ENCODE measurements at regions not wholly inside any gene's neighbourhood (a gene's known extent, or its start where the extent isn't known, plus 50 kb on each side); places are given as distances from the start of the nearest gene placed in this dataset.

- H3K79me1 ChIP-seq (ENCODE audit: insufficient read depth, low read depth, low read length, poor library complexity, severe bottlenecking), result no peaks in the 10 kb centered on the region
- WGBS (ENCODE audit: extremely low coverage, insufficient read length, low lambda C conversion rate), result no CpG with 5 or more reads among the region's 9 CpGs
- H3K4me1 Mint-ChIP-seq, result peaks cover 0 to 6% of the 10 kb centered on the region in 2 experiments; a peak in 2 of 4 replicates
- H3K4me3 Mint-ChIP-seq, result no peak overlapping the region
- peaks cover 30 to 41% of the 10 kb centered on the region in 2 experiments for H3K9me3 Mint-ChIP-seq
- no peak overlapping the region for H2AK5ac ChIP-seq (ENCODE audit: insufficient read length, low read length)
- H3K9ac ChIP-seq (ENCODE audit: extremely low read depth, insufficient read length, low read length), result no peak overlapping the region
- no peaks in the 10 kb centered on the region; the same call in 1 of the 2 replicates for H3K27me3 Mint-ChIP-seq (ENCODE audit: low read depth)
- H3T11ph ChIP-seq (ENCODE audit: low read length), result no peak overlapping the region
- no peaks in the 10 kb centered on the region for H4K20me1 ChIP-seq (ENCODE audit: control insufficient read depth, insufficient read depth, insufficient read length)
- no peaks in the 10 kb centered on the region for H3K23me2 ChIP-seq (ENCODE audit: insufficient read length, low read depth, low read length, poor library complexity, severe bottlenecking)
- DNase-seq, result no peak
- H4K8ac ChIP-seq (replicated peaks; ENCODE audit: insufficient read length, low read depth, low read length), result no peak overlapping the region
- H2BK120ac ChIP-seq (ENCODE audit: low read depth, low read length, poor library complexity, severe bottlenecking), result no peak overlapping the region
- no peaks in the 10 kb centered on the region for H3K4me1 ChIP-seq (ENCODE audit: insufficient read depth, low read length)
- H3K4me2 ChIP-seq (ENCODE audit: insufficient read depth, insufficient read length, low read length), result no peak overlapping the region
- no peak overlapping the region for H2BK12ac ChIP-seq (ENCODE audit: insufficient read length, low read depth, low read length)
- H3K23ac ChIP-seq (ENCODE audit: insufficient read length, low read depth, low read length), result no peak overlapping the region
- no peaks in the 10 kb centered on the region for H3K79me2 ChIP-seq (ENCODE audit: insufficient read depth, low read length)
- H2BK5ac ChIP-seq (ENCODE audit: insufficient read length, low read length), result no peak overlapping the region
- H3K27ac Mint-ChIP-seq, result no peak overlapping the region
- H3K36me3 Mint-ChIP-seq (ENCODE audit: insufficient read depth in 1 of 3, low read depth in 3 of 3), result peaks cover 26 to 49% (median 38%) of the 10 kb centered on the region in 3 experiments
- H3K56ac ChIP-seq (ENCODE audit: insufficient read length, low read depth, low read length), result no peak overlapping the region
- H4K91ac ChIP-seq (ENCODE audit: insufficient read length, low read depth, low read length), result no peak overlapping the region
- TF ChIP-seq, protein P1, sequence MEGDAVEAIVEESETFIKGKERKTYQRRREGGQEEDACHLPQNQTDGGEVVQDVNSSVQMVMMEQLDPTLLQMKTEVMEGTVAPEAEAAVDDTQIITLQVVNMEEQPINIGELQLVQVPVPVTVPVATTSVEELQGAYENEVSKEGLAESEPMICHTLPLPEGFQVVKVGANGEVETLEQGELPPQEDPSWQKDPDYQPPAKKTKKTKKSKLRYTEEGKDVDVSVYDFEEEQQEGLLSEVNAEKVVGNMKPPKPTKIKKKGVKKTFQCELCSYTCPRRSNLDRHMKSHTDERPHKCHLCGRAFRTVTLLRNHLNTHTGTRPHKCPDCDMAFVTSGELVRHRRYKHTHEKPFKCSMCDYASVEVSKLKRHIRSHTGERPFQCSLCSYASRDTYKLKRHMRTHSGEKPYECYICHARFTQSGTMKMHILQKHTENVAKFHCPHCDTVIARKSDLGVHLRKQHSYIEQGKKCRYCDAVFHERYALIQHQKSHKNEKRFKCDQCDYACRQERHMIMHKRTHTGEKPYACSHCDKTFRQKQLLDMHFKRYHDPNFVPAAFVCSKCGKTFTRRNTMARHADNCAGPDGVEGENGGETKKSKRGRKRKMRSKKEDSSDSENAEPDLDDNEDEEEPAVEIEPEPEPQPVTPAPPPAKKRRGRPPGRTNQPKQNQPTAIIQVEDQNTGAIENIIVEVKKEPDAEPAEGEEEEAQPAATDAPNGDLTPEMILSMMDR (conservative IDR thresholded peaks at IDR 0.05), result no peak
- H3K27ac ChIP-seq (ENCODE audit: insufficient read length, low read depth, low read length), result no peak overlapping the region
- peaks cover 28% of the 10 kb centered on the region for H3K9me3 ChIP-seq (ENCODE audit: control insufficient read depth, low read depth, low read length)
- H2BK15ac ChIP-seq (ENCODE audit: low read depth, low read length), result no peak overlapping the region
- H3K14ac ChIP-seq (ENCODE audit: insufficient read depth, low read length), result no peak overlapping the region
- H2BK20ac ChIP-seq (ENCODE audit: low read depth, low read length, poor library complexity, severe bottlenecking), result no peak overlapping the region
- H3K18ac ChIP-seq (ENCODE audit: insufficient read length, low read depth, low read length), result no peak overlapping the region
- H3K27me3 ChIP-seq (ENCODE audit: insufficient read depth, low read length), result no peaks in the 10 kb centered on the region
- H3K4ac ChIP-seq (ENCODE audit: low read depth, low read length), result no peak overlapping the region
- no peak overlapping the region for H2AFZ ChIP-seq (ENCODE audit: low read length)
- no peak overlapping the region for H4K5ac ChIP-seq (ENCODE audit: insufficient read length, low read depth, low read length)
Measured at GRCh38 chr4:132227151-132227856, 921.8 kb upstream of the PCDH10 start.
